OCI-LY7 (cell line): ENCODE measurements at regions not wholly inside any gene's neighbourhood (a gene's known extent, or its start where the extent isn't known, plus 50 kb on each side); places are given as distances from the start of the nearest gene placed in this dataset.

Experiments used
- BruUV-seq: library from RNA; stranded (reverse); fragments of 400-500 nt; replicated peaks from 2 replicates; lab custom pipeline; 2021; lab: Mats Ljungman, UMichigan
- CTCF ChIA-PET: fragments of 300-600 bp; sonication (Branson Sonifier 250); formaldehyde crosslinking; loops from one replicate; lab custom pipeline; 2022; ENCODE audit warnings: antibody characterized with exemption; ENCODE audit not compliant: unreplicated experiment; lab: Charles Lee
- POLR2A ChIA-PET: fragments of 300-600 bp; sonication (Branson Sonifier 250); formaldehyde crosslinking; loops from one replicate; lab custom pipeline; 2022; ENCODE audit warnings: antibody characterized with exemption; lab: Charles Lee
- DNase-seq: peaks from one replicate; pipeline ENCODE4 v3.0.0-alpha.2; 2015; ENCODE audit warnings: low spot score
- H2AFZ ChIP-seq: fragments of 200-600 bp; sonication (generic), shearing (Covaris generic); 2 replicates; pipeline ENCODE4 v1.6.1; 2014; ENCODE audit warnings: mild to moderate bottlenecking, antibody characterized with exemption, low read length, moderate library complexity
- H3K27ac ChIP-seq: fragments of 200-600 bp; sonication (generic); 2 replicates; pipeline ENCODE4 v1.5.1; 2014; ENCODE audit warnings: mixed run types, low read depth, mild to moderate bottlenecking, moderate library complexity, low read length, inconsistent platforms; ENCODE audit not compliant: poor library complexity, severe bottlenecking
- H3K36me3 ChIP-seq: fragments of 200-600 bp; sonication (generic); 2 replicates; pipeline ENCODE4 v1.6.1; 2014; ENCODE audit warnings: mild to moderate bottlenecking, antibody characterized with exemption, low read length, moderate library complexity, mixed read lengths; ENCODE audit not compliant: insufficient read depth
- H3K4me1 ChIP-seq: fragments of 200-600 bp; sonication (generic); 2 replicates; pipeline ENCODE4 v1.5.1; 2014; ENCODE audit warnings: mild to moderate bottlenecking, low read length; ENCODE audit not compliant: insufficient read depth, poor library complexity, severe bottlenecking
- H3K4me2 ChIP-seq: fragments of 200-600 bp; sonication (generic); 2 replicates; pipeline ENCODE4 v1.6.1; 2014; ENCODE audit warnings: mild to moderate bottlenecking, low read length
- H3K4me3 ChIP-seq: fragments of 200-600 bp; sonication (generic); 2 replicates; pipeline ENCODE4 v1.5.1; 2014; ENCODE audit warnings: mild to moderate bottlenecking, low read depth, low read length; ENCODE audit not compliant: poor library complexity, severe bottlenecking
- H3K79me2 ChIP-seq: fragments of 200-600 bp; sonication (generic); 2 replicates; pipeline ENCODE4 v1.6.1; 2016; ENCODE audit warnings: low read depth, mild to moderate bottlenecking, low read length, moderate library complexity, mixed read lengths; ENCODE audit not compliant: insufficient read depth
- H3K9me2 ChIP-seq: fragments of 200-600 bp; sonication (generic); 2 replicates; pipeline ENCODE4 v1.6.1; 2016; ENCODE audit warnings: mild to moderate bottlenecking, low read length, mixed read lengths; ENCODE audit not compliant: insufficient read depth
- H3K9me3 ChIP-seq: fragments of 200-600 bp; sonication (generic); 2 replicates; pipeline ENCODE4 v1.6.1; 2014; ENCODE audit warnings: mild to moderate bottlenecking, mixed run types, low read length, mixed read lengths
- H4K20me1 ChIP-seq: fragments of 200-600 bp; sonication (generic); 2 replicates; pipeline ENCODE4 v1.6.1; 2014; ENCODE audit warnings: mild to moderate bottlenecking, antibody characterized with exemption, low read length, moderate library complexity, mixed read lengths; ENCODE audit not compliant: insufficient read depth
- EZH2phosphoT487 ChIP-seq: fragments of 200-600 bp; sonication (generic); IDR thresholded peaks from 2 replicates; pipeline ENCODE4 v1.6.1; 2018; ENCODE audit warnings: low read depth, borderline replicate concordance, mild to moderate bottlenecking, mixed run types, antibody characterized with exemption, low read length, moderate library complexity, mixed read lengths
- intact Hi-C: fragments of 100-400 bp; cut with micrococcal nuclease; formaldehyde crosslinking; loops from one replicate; pipeline ENCODE4 v1.10.0; 2022; ENCODE audit not compliant: unreplicated experiment
- TF ChIP-seq, protein P1 (sequence below): fragments of 200-600 bp; sonication (generic); conservative IDR thresholded peaks from 2 replicates; pipeline ENCODE4 v1.5.1; 2014; ENCODE audit warnings: mild to moderate bottlenecking, antibody characterized with exemption, low read length, moderate library complexity, mixed read lengths

DNA sequence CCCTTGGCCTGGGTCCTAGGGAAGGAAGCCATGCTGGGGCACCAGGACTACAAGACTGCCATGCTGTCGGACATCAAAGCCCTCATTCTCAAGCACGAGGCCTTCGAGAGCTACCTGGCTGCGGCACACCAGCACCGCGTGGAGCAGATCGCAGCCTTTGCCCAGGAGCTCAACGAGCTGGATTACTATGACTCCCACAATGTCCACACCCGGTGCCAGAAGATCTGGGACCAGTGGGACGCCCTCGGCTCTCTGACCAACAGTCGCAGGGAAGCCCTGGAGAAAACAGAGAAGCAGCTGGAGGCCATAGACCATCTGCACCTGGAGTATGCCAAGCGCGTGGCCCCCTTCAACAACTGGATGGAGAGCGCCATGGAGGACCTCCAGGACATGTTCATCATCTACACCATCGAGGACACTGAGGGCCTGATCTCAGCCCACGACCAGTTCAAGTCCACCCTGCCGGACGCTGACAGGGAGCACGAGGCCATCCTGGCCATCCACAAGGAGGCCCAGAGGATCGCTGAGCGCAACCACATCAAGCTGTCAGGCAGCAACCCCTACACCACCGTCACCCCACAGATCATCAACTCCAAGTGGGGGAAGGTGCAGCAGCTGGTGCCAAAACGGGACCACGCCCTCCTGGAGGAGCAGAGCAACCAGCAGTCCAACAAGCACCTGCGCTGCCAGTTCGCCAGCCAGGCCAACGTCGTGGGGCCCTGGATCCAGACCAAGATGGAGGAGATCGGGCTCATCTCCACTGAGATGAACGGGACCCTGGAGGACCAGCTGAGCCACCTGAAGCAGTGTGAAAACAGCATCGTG lies 487.0 kb downstream of the TRAM1L1 start:
- Histone ChIP-seq H3K4me1 (no peaks in the 10 kb centered on the region), H3K36me3 (no peaks in the 10 kb centered on the region), H3K4me2 (no peak overlapping the region), H3K9me2 (no peaks in the 10 kb centered on the region), H3K4me3 (no peak overlapping the region), H4K20me1 (no peaks in the 10 kb centered on the region), H3K27ac (no peak overlapping the region), H3K79me2 (no peaks in the 10 kb centered on the region), H3K9me3 (no peaks in the 10 kb centered on the region), H2AFZ (no peak overlapping the region)
- no peak for DNase-seq
- CTCF ChIA-PET = no interaction called here
- intact Hi-C loops = no loop called here
- TF ChIP-seq EZH2phosphoT487 = no peak
- TF ChIP-seq, protein P1, sequence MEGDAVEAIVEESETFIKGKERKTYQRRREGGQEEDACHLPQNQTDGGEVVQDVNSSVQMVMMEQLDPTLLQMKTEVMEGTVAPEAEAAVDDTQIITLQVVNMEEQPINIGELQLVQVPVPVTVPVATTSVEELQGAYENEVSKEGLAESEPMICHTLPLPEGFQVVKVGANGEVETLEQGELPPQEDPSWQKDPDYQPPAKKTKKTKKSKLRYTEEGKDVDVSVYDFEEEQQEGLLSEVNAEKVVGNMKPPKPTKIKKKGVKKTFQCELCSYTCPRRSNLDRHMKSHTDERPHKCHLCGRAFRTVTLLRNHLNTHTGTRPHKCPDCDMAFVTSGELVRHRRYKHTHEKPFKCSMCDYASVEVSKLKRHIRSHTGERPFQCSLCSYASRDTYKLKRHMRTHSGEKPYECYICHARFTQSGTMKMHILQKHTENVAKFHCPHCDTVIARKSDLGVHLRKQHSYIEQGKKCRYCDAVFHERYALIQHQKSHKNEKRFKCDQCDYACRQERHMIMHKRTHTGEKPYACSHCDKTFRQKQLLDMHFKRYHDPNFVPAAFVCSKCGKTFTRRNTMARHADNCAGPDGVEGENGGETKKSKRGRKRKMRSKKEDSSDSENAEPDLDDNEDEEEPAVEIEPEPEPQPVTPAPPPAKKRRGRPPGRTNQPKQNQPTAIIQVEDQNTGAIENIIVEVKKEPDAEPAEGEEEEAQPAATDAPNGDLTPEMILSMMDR = no peak
- no TSS peak for BruUV-seq
- POLR2A ChIA-PET = no interaction called here

- Histone ChIP-seq H3K79me2 (no peaks in the 10 kb centered on the region), H3K4me2 (no peak overlapping the region), H3K36me3 (no peaks in the 10 kb centered on the region), H3K9me3 (no peaks in the 10 kb centered on the region), H3K9me2 (no peaks in the 10 kb centered on the region), H3K4me1 (no peaks in the 10 kb centered on the region), H3K27ac (no peak overlapping the region), H2AFZ (no peak overlapping the region), H4K20me1 (no peaks in the 10 kb centered on the region), H3K4me3 (no peak overlapping the region)
- BruUV-seq = no TSS peak
- TF ChIP-seq EZH2phosphoT487 = no peak
- TF ChIP-seq, protein P1 = no peak
- CTCF ChIA-PET = no interaction called here
- POLR2A ChIA-PET = interaction anchor here (0.7 kb wide), 1 partner anchor 491 kb away, joined by 4 read pairs; no protein-coding TSS in a partner anchor
- intact Hi-C loops = no loop called here
- no peak for DNase-seq
Observed at GRCh38 chr4:116590648-116591047, 494.7 kb downstream of the TRAM1L1 start.

DNA sequence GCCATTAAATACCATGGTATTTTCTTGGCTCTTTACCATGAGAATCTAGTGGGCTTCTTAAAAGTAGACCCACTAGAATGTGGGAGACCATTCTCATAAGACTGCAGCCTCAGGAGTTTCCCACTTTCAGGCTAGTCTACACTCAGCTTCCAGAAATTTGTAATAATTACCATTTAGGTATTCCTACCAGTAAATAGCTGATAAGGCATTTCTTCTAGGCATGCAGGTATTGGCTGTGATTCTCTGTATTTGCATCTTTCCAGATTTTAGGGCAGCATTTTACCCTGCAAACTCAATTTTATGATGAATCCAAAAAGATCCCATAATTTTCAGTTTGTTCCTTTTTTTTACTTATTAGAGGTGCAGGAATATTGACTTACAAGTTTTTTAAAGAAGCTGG lies 496.6 kb downstream of the TRAM1L1 start:
- intact Hi-C loops = no loop called here
- ChIA-PET POLR2A (interaction anchor here (0.9 to 1.6 kb wide), 3 partner anchors 12 to 20 kb away, joined by 3 to 5 read pairs (median 4); no protein-coding TSS in a partner anchor), CTCF (no interaction called here)
- H3K9me2 ChIP-seq = no peaks in the 10 kb centered on the region
- H2AFZ ChIP-seq = no peak overlapping the region
- H3K9me3 ChIP-seq = no peaks in the 10 kb centered on the region
- H4K20me1 ChIP-seq = no peaks in the 10 kb centered on the region
- H3K27ac ChIP-seq = no peak overlapping the region
- no peaks in the 10 kb centered on the region for H3K79me2 ChIP-seq
- H3K4me3 ChIP-seq = no peak overlapping the region
- H3K36me3 ChIP-seq = no peaks in the 10 kb centered on the region
- H3K4me1 ChIP-seq = no peaks in the 10 kb centered on the region
- no peak for DNase-seq
- no TSS peak for BruUV-seq
- no peak for TF ChIP-seq EZH2phosphoT487
- TF ChIP-seq, protein P1 = no peak
- H3K4me2 ChIP-seq = no peak overlapping the region
